ENCODE measurements at regions not wholly inside any gene's neighbourhood (a gene's known extent, or its start where the extent isn't known, plus 50 kb on each side); places are given as distances from the start of the nearest gene placed in this dataset.

GRCh38 chr7:69367780-69368179 lies 230.5 kb upstream of the AUTS2 start:
- H3K79me2 ChIP-seq (ENCODE audit: low read length) = no peaks in the 10 kb centered on the region
- no peaks in the 10 kb centered on the region for H3K9me3 ChIP-seq (ENCODE audit: insufficient read depth, low read length)
- no peaks in the 10 kb centered on the region for H4K20me1 ChIP-seq (ENCODE audit: insufficient read depth, low read length)
- no peak overlapping the region for H3K4me2 ChIP-seq (ENCODE audit: low read length)
- H3K9ac ChIP-seq (ENCODE audit: low read length) = no peak overlapping the region
- no peaks in the 10 kb centered on the region for H3K27me3 ChIP-seq (ENCODE audit: low read depth, low read length)
- H3K4me1 ChIP-seq (ENCODE audit: low read length) = no peaks in the 10 kb centered on the region
- TF ChIP-seq, protein P1, sequence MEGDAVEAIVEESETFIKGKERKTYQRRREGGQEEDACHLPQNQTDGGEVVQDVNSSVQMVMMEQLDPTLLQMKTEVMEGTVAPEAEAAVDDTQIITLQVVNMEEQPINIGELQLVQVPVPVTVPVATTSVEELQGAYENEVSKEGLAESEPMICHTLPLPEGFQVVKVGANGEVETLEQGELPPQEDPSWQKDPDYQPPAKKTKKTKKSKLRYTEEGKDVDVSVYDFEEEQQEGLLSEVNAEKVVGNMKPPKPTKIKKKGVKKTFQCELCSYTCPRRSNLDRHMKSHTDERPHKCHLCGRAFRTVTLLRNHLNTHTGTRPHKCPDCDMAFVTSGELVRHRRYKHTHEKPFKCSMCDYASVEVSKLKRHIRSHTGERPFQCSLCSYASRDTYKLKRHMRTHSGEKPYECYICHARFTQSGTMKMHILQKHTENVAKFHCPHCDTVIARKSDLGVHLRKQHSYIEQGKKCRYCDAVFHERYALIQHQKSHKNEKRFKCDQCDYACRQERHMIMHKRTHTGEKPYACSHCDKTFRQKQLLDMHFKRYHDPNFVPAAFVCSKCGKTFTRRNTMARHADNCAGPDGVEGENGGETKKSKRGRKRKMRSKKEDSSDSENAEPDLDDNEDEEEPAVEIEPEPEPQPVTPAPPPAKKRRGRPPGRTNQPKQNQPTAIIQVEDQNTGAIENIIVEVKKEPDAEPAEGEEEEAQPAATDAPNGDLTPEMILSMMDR (IDR thresholded peaks at IDR 0.05; ENCODE audit: low read depth, low read length) = no peak
- TF ChIP-seq EZH2phosphoT487 (IDR thresholded peaks at IDR 0.05; ENCODE audit: low read depth) = no peak
- no peak overlapping the region for H3K4me3 ChIP-seq (ENCODE audit: low read length)
- no peak overlapping the region for H2AFZ ChIP-seq (ENCODE audit: low read depth, low read length)
- no peaks in the 10 kb centered on the region for H3K36me3 ChIP-seq (replicated peaks; ENCODE audit: low read depth, low read length)
- H3K27ac ChIP-seq (ENCODE audit: low read length) = no peak overlapping the region

DNA sequence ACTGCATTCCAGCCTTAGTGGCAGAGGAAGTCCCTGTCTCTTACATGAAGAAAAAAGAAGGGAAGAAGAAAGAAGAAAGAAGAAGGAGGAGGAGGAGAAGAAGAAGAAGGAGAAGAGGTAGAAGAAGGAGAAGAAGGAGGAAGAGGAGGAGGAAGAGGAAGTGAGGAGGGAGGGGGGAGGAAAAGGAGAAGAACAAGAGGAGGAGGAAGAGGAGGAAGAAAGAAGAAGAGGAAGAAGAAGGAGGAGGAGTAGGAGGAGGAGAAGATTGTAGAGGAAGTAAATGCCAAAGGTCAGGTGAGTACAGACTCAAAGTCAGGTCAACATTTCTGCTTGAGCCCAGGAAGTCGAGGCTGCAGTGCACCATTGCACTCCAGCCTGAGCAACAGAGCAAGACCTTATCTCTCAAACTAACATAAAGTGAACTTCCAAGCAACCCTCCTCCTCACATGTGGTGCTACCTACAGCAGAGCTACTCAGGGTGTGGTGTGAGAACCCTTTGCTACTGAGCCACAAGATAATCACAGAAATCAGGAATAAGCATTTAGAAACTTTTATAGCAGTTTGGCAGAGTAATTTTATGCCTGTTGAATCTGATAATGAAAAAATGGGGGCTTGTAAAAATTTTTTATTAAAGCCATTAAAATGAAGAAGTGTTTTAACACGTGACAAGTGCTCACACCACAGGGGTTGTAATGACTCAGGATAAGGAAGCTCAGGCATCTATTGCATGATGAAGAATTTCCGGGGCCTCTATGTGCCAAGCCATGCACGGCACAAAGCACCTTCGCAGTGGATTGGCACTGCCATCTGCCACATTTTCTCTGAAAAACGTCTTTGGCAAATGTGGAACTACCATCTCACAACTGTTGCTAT lies 224.9 kb upstream of the AUTS2 start:
- Histone ChIP-seq H3K27me3 (ENCODE audit: low read depth, low read length) (no peaks in the 10 kb centered on the region), H4K20me1 (ENCODE audit: insufficient read depth, low read length) (no peaks in the 10 kb centered on the region), H3K9ac (ENCODE audit: low read length) (no peak overlapping the region), H2AFZ (ENCODE audit: low read depth, low read length) (no peak overlapping the region), H3K9me3 (ENCODE audit: insufficient read depth, low read length) (no peaks in the 10 kb centered on the region), H3K4me1 (ENCODE audit: low read length) (no peaks in the 10 kb centered on the region), H3K79me2 (ENCODE audit: low read length) (no peaks in the 10 kb centered on the region), H3K27ac (ENCODE audit: low read length) (no peak overlapping the region), H3K4me3 (ENCODE audit: low read length) (no peak overlapping the region), H3K36me3 (replicated peaks; ENCODE audit: low read depth, low read length) (no peaks in the 10 kb centered on the region), H3K4me2 (ENCODE audit: low read length) (no peak overlapping the region)
- TF ChIP-seq, protein P1 (IDR thresholded peaks at IDR 0.05; ENCODE audit: low read depth, low read length) = no peak
- no peak for TF ChIP-seq EZH2phosphoT487 (IDR thresholded peaks at IDR 0.05; ENCODE audit: low read depth)

DNA sequence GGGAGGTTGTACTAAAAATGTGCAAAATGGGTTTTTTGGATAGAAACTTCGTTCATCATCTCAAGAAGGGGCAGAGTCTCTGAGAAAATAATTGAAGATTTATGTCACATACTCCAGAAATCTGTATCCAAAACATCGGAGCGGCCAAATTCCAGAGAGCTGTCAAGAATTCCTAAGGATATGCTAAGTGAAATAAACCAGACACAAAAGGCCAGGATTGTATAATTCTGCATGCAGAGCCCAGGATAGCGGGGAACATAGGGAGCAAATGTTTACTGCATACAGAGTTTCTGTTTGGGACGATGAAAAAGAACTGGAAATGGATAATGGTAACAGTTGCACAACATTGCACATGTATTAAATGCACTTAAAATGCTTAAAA lies 224.2 kb upstream of the AUTS2 start:
- no peaks in the 10 kb centered on the region for H3K79me2 ChIP-seq (ENCODE audit: low read length)
- H3K36me3 ChIP-seq (replicated peaks; ENCODE audit: low read depth, low read length) = no peaks in the 10 kb centered on the region
- no peaks in the 10 kb centered on the region for H3K9me3 ChIP-seq (ENCODE audit: insufficient read depth, low read length)
- no peaks in the 10 kb centered on the region for H3K27me3 ChIP-seq (ENCODE audit: low read depth, low read length)
- no peak overlapping the region for H3K4me3 ChIP-seq (ENCODE audit: low read length)
- H3K27ac ChIP-seq (ENCODE audit: low read length) = no peak overlapping the region
- H3K4me1 ChIP-seq (ENCODE audit: low read length) = no peaks in the 10 kb centered on the region
- TF ChIP-seq EZH2phosphoT487 (IDR thresholded peaks at IDR 0.05; ENCODE audit: low read depth) = no peak
- TF ChIP-seq, protein P1 (IDR thresholded peaks at IDR 0.05; ENCODE audit: low read depth, low read length) = no peak
- no peaks in the 10 kb centered on the region for H4K20me1 ChIP-seq (ENCODE audit: insufficient read depth, low read length)
- no peak overlapping the region for H3K9ac ChIP-seq (ENCODE audit: low read length)
- no peak overlapping the region for H2AFZ ChIP-seq (ENCODE audit: low read depth, low read length)
- H3K4me2 ChIP-seq (ENCODE audit: low read length) = no peak overlapping the region

DNA sequence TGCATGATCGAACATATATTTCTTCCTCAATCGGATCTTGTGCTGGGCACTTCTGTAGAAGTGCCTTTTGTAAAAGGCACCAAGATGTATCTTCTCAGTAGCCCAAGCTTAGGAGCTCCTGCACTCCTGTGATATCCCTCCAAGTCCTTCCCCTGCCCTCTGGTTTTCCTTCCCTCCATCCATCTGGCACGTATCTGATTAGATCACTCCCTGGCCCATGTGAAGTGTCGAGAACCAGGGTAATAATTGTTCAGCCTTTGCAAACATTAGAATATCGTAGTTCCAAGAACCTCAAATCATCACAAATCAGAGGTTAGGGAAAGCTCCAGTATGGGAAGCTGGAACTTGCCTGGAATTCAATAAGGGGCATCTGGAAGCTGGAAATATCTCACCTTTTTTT lies 221.1 kb upstream of the AUTS2 start:
- Histone ChIP-seq H3K79me2 (ENCODE audit: low read length) (no peaks in the 10 kb centered on the region), H3K4me2 (ENCODE audit: low read length) (no peak overlapping the region), H3K27me3 (ENCODE audit: low read depth, low read length) (no peaks in the 10 kb centered on the region), H4K20me1 (ENCODE audit: insufficient read depth, low read length) (no peaks in the 10 kb centered on the region), H3K9ac (ENCODE audit: low read length) (no peak overlapping the region), H3K4me3 (ENCODE audit: low read length) (no peak overlapping the region), H3K36me3 (replicated peaks; ENCODE audit: low read depth, low read length) (no peaks in the 10 kb centered on the region), H3K4me1 (ENCODE audit: low read length) (no peaks in the 10 kb centered on the region), H3K27ac (ENCODE audit: low read length) (no peak overlapping the region), H3K9me3 (ENCODE audit: insufficient read depth, low read length) (no peaks in the 10 kb centered on the region), H2AFZ (ENCODE audit: low read depth, low read length) (no peak overlapping the region)
- TF ChIP-seq EZH2phosphoT487 (IDR thresholded peaks at IDR 0.05; ENCODE audit: low read depth) = no peak
- TF ChIP-seq, protein P1 (IDR thresholded peaks at IDR 0.05; ENCODE audit: low read depth, low read length) = no peak

All from OCI-LY3 (cell line).